ENCODE measurements at regions not wholly inside any gene's neighbourhood (a gene's known extent, or its start where the extent isn't known, plus 50 kb on each side); places are given as distances from the start of the nearest gene placed in this dataset.

DNA sequence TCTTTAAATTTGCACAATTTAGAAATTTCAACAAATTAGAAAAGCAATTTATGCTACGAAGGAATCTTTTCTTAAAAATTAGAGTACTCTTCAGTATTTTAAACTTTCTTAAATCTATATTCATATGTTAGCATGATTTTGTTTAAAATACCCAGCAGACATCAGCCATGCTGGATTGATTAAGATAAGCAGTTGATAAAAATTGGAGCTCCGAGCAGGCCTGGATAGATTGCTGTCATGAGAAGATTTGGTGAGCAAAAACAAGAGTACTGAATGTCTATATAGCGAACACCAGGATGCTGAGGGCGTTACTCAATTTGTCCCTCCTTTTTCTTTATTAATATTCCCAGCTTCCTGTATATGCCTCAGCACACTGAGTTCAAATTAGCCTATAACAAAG is 108.4 kb upstream of the SLC35B3 start:
- ChIA-PET POLR2A (ENCODE audit: unreplicated experiment) (no interaction called here), CTCF (no interaction called here)
- in situ Hi-C loops (cut with MboI; ENCODE audit: low sequenced_read_pairs), result no loop called here
- no peak overlapping the region for H4K5ac ChIP-seq (ENCODE audit: low read depth, low read length)
- no peaks in the 10 kb centered on the region for H3K27me3 ChIP-seq (ENCODE audit: control insufficient read depth, insufficient read depth, low read length)
- TF ChIP-seq USF2 (IDR thresholded peaks at IDR 0.05; ENCODE audit: low read depth, low read length) (no peak), CEBPB (IDR thresholded peaks at IDR 0.05; ENCODE audit: low read depth, low read length) (no peak), CHD1 (IDR thresholded peaks at IDR 0.05; ENCODE audit: low read depth, low read length) (no peak), SMC3 (IDR thresholded peaks at IDR 0.05; ENCODE audit: low read depth, low read length) (no peak), ELK1 (IDR thresholded peaks at IDR 0.05; ENCODE audit: borderline replicate concordance, low read depth, low read length) (no peak), RAD21 (IDR thresholded peaks at IDR 0.05; ENCODE audit: low read length) (no peak), RCOR1 (IDR thresholded peaks at IDR 0.05; ENCODE audit: insufficient replicate concordance, low read length) (no peak), POLR2A (IDR thresholded peaks at IDR 0.05; ENCODE audit: low read depth, low read length) (no peak), MAZ (IDR thresholded peaks at IDR 0.05; ENCODE audit: borderline replicate concordance, low read depth, low read length) (no peak), NFE2L2 (IDR thresholded peaks at IDR 0.05; ENCODE audit: low read depth, low read length) (no peak), MAFK (IDR thresholded peaks at IDR 0.05; ENCODE audit: low read depth, low read length) (no peak)
- TF ChIP-seq, protein P1, sequence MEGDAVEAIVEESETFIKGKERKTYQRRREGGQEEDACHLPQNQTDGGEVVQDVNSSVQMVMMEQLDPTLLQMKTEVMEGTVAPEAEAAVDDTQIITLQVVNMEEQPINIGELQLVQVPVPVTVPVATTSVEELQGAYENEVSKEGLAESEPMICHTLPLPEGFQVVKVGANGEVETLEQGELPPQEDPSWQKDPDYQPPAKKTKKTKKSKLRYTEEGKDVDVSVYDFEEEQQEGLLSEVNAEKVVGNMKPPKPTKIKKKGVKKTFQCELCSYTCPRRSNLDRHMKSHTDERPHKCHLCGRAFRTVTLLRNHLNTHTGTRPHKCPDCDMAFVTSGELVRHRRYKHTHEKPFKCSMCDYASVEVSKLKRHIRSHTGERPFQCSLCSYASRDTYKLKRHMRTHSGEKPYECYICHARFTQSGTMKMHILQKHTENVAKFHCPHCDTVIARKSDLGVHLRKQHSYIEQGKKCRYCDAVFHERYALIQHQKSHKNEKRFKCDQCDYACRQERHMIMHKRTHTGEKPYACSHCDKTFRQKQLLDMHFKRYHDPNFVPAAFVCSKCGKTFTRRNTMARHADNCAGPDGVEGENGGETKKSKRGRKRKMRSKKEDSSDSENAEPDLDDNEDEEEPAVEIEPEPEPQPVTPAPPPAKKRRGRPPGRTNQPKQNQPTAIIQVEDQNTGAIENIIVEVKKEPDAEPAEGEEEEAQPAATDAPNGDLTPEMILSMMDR (conservative IDR thresholded peaks at IDR 0.05; ENCODE audit: low read depth, low read length), result no peak
- H3K56ac ChIP-seq (ENCODE audit: extremely low read depth, insufficient read depth, low read length), result no peak overlapping the region
- H3K18ac ChIP-seq (ENCODE audit: low read depth, low read length), result no peak overlapping the region
- H4K20me1 ChIP-seq (ENCODE audit: insufficient read depth, low read length), result no peaks in the 10 kb centered on the region
- H3K9ac ChIP-seq (ENCODE audit: low read depth, low read length), result no peak overlapping the region
- no TSS peak for BruUV-seq (replicated peaks)
- no peak overlapping the region for H2BK20ac ChIP-seq (ENCODE audit: low read depth, low read length)
- H4K8ac ChIP-seq (ENCODE audit: low read depth in 2 of 2, low read length in 2 of 2), result no peak overlapping the region
- H3K79me1 ChIP-seq (ENCODE audit: low read depth in 1 of 2, low read length in 2 of 2), result no peaks in the 10 kb centered on the region
- no peak overlapping the region for H3K4me3 ChIP-seq (ENCODE audit: insufficient read depth, low read depth, low read length)
- no peaks in the 10 kb centered on the region for H3K4me1 ChIP-seq (ENCODE audit: control insufficient read depth, insufficient read depth, low read length)
- H2AK9ac ChIP-seq (replicated peaks; ENCODE audit: low read depth, low read length, poor library complexity), result no peak overlapping the region
- H2AFZ ChIP-seq (replicated peaks; ENCODE audit: low read length, poor library complexity), result no peak overlapping the region
- H3K4me2 ChIP-seq (ENCODE audit: low read depth, low read length), result no peak overlapping the region
- no peak for DNase-seq
- H3K9me3 ChIP-seq (ENCODE audit: control insufficient read depth, insufficient read depth, low read length), result peaks cover 9% of the 10 kb centered on the region
- intact Hi-C loops (cut with micrococcal nuclease), result no loop called here
- WGBS, 2 experiments (ENCODE audit: extremely low coverage in 2 of 2, insufficient read length in 1 of 2), result no CpG with 5 or more reads among the region's 4 CpGs
- H2AK5ac ChIP-seq (ENCODE audit: low read depth, low read length), result no peak overlapping the region
- no peak overlapping the region for H3K27ac ChIP-seq (ENCODE audit: insufficient read depth, low read length)
- H3K4ac ChIP-seq (ENCODE audit: low read depth, low read length), result no peak overlapping the region
- H3K14ac ChIP-seq (replicated peaks; ENCODE audit: low read depth, low read length), result no peak overlapping the region
- no peaks in the 10 kb centered on the region for H3K9me1 ChIP-seq (ENCODE audit: insufficient read depth, low read length)
- no peak for ATAC-seq (ENCODE audit: low read depth)
- no peak overlapping the region for H2BK120ac ChIP-seq (ENCODE audit: low read depth, low read length)
- no peak overlapping the region for H2BK5ac ChIP-seq (ENCODE audit: low read depth, low read length, poor library complexity, severe bottlenecking)
- H3K36me3 ChIP-seq (ENCODE audit: control insufficient read depth, insufficient read depth, low read length), result no peaks in the 10 kb centered on the region
- no peak overlapping the region for H2BK15ac ChIP-seq (ENCODE audit: low read depth, low read length)
- H3K23ac ChIP-seq (ENCODE audit: low read depth, low read length), result no peak overlapping the region
- dilution Hi-C loops (cut with HindIII; ENCODE audit: low sequenced_read_pairs, unreplicated experiment), result no loop called here
- no peak overlapping the region for H4K91ac ChIP-seq (ENCODE audit: insufficient read depth, low read depth, low read length)
